OCI-LY3 (cell line): ENCODE measurements at regions not wholly inside any gene's neighbourhood (a gene's known extent, or its start where the extent isn't known, plus 50 kb on each side); places are given as distances from the start of the nearest gene placed in this dataset.

ENCODE experiments used
- CTCF ChIP-seq: fragments of 200-600, 300-600 bp; sonication (generic); IDR thresholded peaks from 2 replicates; pipeline ENCODE4 v1.5.1; 2014; ENCODE audit warnings: antibody characterized with exemption, low read length, low read depth
- EZH2phosphoT487 ChIP-seq: fragments of 200-600 bp; shearing (Covaris generic); IDR thresholded peaks from 2 replicates; pipeline ENCODE4 v1.6.1; 2018; ENCODE audit warnings: antibody characterized with exemption, mixed run types, low read depth

GRCh38 chr9:105850852-105851500, 156.6 kb downstream of the TMEM38B start:
- TF ChIP-seq CTCF (no peak), EZH2phosphoT487 (no peak)
